GM21786 (cell line): ENCODE measurements at regions not wholly inside any gene's neighbourhood (a gene's known extent, or its start where the extent isn't known, plus 50 kb on each side); places are given as distances from the start of the nearest gene placed in this dataset.

ENCODE experiments used
- ATAC-seq: cut with Tn5 transposase; IDR thresholded peaks from one replicate; pipeline ENCODE4 v1.9.1; 2021; ENCODE audit not compliant: unreplicated experiment

DNA sequence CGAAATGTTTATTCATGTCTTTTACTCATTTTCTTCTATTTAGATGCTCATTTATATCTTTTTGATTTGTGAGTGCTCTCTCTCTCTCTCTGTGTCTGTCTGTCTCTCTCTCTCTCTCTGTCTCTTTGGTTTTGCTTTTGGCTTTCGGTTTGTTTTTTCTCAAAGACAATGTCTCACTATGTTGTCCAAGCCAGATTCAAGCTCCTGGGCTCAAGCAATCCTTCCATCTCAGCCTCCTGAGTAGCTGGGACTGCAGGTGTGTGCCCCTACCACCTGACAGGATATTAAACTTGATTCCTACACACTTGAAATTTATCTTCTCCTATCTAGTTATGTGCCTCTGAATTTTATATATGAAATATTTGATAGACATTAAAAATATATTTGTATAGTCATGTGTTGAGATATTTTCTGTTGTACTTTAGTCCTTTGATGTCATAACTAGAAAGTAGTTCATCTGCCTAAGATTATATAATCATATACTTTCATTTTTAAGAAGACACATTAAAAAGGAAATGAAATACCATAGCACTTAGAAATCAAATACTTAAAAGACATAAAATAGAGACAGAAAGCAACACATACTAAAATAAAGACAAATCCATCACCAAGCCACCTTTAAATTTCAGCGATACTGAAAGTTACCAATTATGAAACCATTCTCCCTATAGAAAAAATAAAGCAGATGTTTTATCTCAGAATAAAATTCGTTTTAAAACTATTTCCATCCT is 68.1 kb upstream of the SFMBT2 start:
- ATAC-seq = no peak

- ATAC-seq = no peak
These were observed 66.9 kb upstream of the SFMBT2 start for GRCh38 chr10:7477538-7478334.

DNA sequence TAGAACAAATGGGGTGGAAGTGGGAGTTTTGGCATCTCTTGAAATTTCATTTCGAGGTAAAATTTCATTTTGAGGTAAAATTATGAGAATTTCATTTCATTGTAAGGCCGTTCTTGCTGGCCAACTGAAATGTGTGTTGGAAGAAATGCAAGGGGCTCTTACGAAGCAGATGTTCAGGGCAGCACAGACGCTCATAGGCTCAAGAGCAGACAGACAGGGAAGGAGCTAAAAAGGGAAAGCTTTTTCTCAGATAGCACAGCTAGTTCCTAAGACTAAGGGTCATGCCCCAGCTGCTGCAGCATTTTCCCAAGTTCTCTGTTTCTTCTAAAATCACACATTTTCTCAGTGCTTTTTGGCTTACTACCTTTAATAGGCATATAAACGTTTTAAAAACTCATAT is 65.1 kb upstream of the SFMBT2 start:
- ATAC-seq = no peak

DNA sequence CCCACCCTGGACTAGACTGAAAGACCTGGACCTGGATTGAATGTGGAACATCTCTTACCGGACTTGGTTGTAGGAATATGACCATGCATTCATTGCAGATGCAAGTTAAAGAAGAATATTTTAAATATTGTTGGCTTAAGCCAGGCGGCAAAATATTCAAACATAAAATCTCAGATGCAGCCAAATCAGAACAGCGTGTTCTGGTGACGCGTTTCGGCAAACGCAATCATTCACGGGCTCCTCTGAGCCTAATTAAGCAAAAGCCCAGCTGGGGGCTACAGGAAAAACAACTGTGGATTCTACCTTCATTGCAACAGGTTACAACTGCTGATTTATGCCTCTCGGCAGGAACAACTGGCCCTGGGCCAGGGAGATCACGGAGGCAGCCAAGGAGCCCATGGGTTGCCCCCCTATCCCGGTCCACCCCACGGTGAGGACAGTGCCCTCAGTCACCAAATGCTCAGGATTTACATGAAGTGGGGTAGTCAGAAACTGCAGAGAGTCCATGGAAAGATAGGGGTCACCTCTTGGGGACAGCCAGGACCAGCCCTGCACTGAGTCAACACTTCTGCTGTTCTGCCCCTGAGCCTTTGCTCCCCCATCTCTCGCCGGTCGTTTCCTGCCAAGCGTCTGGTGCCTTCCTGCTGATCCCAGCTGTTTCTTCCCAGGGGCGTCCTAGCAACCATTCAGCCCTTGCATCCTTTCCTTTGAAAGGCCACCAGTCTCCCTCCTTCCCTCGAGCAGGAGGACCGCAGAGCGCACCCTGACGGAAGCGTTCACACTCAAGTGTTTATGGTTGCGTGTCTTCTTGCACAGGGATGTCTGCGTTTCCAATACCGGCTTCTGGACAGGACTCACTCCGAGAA is 64.4 kb upstream of the SFMBT2 start:
- ATAC-seq = no peak

DNA sequence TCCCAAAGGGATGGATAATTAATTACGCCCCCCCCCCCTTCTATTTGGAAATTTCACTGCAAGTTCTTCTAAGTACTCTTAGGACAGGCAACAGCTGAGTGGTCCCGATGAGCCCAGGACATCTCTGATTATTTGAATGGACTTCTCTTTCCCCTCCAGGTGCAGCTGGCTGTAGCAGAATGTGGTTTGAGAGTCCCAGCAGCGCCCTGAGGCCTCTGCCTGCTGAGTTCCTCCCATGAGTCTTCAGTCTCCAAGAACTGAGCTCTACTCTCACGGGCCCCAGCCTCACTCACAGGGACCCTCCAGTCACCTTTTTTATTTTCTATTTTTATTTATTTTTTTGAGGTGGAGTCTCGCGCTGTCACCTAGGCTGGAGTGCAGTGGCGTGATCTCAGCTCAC is 63.6 kb upstream of the SFMBT2 start:
- no peak for ATAC-seq

- ATAC-seq = no peak
These were observed 62.6 kb upstream of the SFMBT2 start for GRCh38 chr10:7473474-7473873.

DNA sequence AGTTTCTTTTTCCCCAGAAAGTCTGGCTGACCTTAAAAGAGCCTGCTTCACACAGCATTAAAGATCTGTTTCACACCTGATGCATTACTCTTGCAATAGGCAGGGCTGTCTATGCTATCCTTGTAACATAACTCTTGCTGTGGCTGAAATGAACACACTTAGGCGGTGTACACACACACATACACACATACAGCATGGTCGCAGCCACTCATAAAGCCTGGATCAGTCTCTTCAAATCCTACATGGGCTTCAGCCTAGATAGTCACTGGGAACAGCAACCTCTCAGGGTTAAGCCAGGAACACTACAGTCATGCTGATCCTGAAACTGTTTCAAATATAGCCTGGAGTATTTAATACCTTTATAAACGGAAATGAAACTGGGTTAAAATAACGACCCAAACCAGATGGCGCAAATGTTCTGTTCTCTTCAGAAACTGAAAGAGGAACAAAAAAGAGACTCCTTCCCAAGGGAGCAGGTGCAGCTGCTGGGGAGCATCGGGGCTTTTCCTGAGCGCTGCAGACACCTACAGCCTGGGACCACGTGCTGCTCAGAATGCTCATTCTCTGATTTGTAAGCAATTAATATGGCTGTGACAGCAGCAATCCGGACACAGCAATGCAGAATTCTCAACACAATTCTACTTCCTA is 61.0 kb upstream of the SFMBT2 start:
- ATAC-seq = peak; percentile 85

DNA sequence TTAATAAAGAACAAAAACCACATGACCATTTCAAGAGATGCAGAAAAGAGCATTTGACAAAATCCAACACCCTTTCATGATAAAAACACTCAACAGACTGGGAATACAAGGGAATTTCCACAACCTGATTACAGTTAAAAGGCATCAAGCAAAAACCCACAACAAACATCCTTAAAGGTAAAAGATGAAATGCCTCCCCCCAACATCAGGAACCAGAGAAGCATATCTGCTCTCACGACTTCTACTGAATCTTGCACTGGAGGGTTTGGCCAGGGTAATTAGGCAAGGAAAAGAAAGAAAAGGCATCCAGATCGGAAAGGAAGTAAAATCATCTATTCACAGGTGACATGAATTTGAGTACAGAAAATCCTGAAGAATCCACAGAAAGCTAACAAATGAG is 59.5 kb upstream of the SFMBT2 start:
- ATAC-seq = no peak

DNA sequence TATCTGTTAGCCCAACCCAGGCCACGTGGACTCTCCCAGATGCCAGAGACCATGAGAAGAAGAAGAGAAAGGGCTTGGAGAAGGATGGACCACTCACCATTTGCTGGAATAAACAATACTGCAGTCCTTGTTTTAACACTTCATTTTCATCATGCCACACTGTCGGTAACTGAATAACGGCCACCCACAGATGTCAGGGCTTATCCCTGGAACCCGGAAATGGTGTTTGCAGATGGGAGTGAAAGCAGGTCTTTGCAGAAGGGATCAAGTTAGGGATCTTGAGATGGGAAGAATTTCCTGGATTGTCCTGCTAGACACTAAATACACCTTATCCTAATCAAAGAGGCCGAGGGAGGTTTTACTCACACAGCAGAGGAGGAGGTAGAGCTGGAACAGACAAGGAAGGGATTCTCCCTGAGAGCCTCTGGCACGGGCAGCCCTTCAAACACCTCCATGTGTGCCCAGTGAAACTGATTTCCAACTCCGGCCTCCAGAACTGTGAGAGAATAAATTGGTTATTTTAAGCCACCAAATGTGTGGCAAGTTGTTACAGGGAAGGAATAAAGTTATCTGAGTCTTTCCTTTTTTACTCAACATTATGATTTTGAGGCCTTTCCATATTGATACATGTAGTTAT is 56.3 kb upstream of the SFMBT2 start:
- no peak for ATAC-seq

DNA sequence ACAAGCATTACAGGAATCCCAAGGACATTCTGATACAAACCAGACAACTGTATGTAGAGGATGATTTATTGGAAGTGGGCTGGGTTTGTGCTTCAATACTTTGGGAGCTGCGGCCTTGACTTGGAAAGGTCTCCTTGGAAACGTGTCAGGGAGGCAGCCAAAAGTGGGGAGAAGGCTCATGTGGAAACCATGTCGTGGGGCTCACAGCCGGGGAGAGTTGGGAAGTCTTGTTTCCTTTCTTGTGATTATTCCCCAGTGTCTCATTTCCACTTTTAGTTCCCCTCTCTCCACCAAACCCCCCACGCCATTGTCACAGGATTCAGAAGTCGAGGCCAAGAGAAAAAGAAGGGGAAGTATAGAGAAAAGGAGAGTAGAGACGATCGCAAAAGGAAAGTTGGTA is 53.9 kb upstream of the SFMBT2 start:
- ATAC-seq = no peak
